Spleen (tissue), 11 donors: ENCODE measurements at regions not wholly inside any gene's neighbourhood (a gene's known extent, or its start where the extent isn't known, plus 50 kb on each side); places are given as distances from the start of the nearest gene placed in this dataset.
A peak's percentile ranks its signal among the peaks of the same experiment; 100 is the strongest.

Source experiments
- DNase-seq: peaks from one replicate; pipeline ENCODE4 v3.0.0-alpha.2; 2020
- H3K27ac ChIP-seq, 8 donors: fragments of 200-600 bp; sonication (generic) in 7 of 8; 1 replicate in 4 of 8; 2 replicates in 4 of 8; pipeline versions ENCODE4 v1.5.0 to v1.8.0; 2016 to 2021; ENCODE audit warnings: inconsistent platforms in 4 of 8, mild to moderate bottlenecking in 4 of 8, moderate library complexity in 1 of 8
- H3K27me3 ChIP-seq, 7 donors: fragments of 200-600 bp; sonication (generic) in 6 of 7; replicated peaks in 1 of 7; 1 replicate in 4 of 7; 2 replicates in 3 of 7; pipeline versions ENCODE4 v1.5.0 to v1.8.0; 2016 to 2021; ENCODE audit warnings: inconsistent platforms in 3 of 7, mild to moderate bottlenecking in 1 of 7
- H3K36me3 ChIP-seq, 6 donors: fragments of 200-600 bp; sonication (generic) in 5 of 6; 1 replicate in 4 of 6; 2 replicates in 2 of 6; pipeline versions ENCODE4 v1.5.0 to v1.8.0; 2016 to 2021; ENCODE audit warnings: inconsistent platforms in 2 of 6
- H3K4me1 ChIP-seq, 6 donors: fragments of 200-600 bp; sonication (generic) in 5 of 6; 1 replicate in 3 of 6; 2 replicates in 3 of 6; pipeline versions ENCODE4 v1.5.0 to v1.8.0; 2016 to 2021; ENCODE audit warnings: inconsistent platforms in 3 of 6
- H3K4me3 ChIP-seq, 8 donors: fragments of 200-600 bp; sonication (generic) in 7 of 8; 1 replicate in 4 of 8; 2 replicates in 4 of 8; pipeline versions ENCODE4 v1.5.0 to v1.8.0; 2016 to 2021; ENCODE audit warnings: inconsistent platforms in 4 of 8, mild to moderate bottlenecking in 4 of 8, moderate library complexity in 2 of 8
- H3K9me3 ChIP-seq, 8 donors: fragments of 200-600 bp; sonication (generic) in 7 of 8; 1 replicate in 4 of 8; 2 replicates in 4 of 8; pipeline versions ENCODE4 v1.5.0 to v1.8.0; 2016 to 2021; ENCODE audit warnings: inconsistent platforms in 4 of 8
- CTCF ChIP-seq, 11 experiments: fragments of 200-600 bp in 7 of 11; fragments of 450-650 bp in 4 of 11; sonication (generic) in 4 of 11; IDR thresholded peaks in 8 of 11; conservative IDR thresholded peaks in 3 of 11; 1 replicate in 7 of 11; 2 replicates in 4 of 11; pipeline versions ENCODE4 v1.4.0 to v1.8.0; 2016 to 2021; ENCODE audit warnings: antibody characterized with exemption in 11 of 11, inconsistent platforms in 4 of 11, mild to moderate bottlenecking in 1 of 11
- POLR2A ChIP-seq, 3 donors: fragments of 450-650 bp; IDR thresholded peaks; one replicate each; pipeline ENCODE4 v1.5.1; 2017; ENCODE audit warnings: antibody characterized with exemption in 3 of 3, mild to moderate bottlenecking in 1 of 3
- POLR2AphosphoS5 ChIP-seq, 3 donors: sonication (generic); formaldehyde crosslinking; IDR thresholded peaks; one replicate each; pipeline ENCODE4 v1.5.1; 2017; ENCODE audit warnings: antibody characterized with exemption in 3 of 3
- WGBS, 5 donors: extraction: QIAGEN DNeasy Blood & Tissue Kit in 3 of 5; methylation state at CpG; one replicate each; pipeline versions ENCODE4 v1.1.5 to v1.1.7; 2013 to 2018; 5-methylcytosine and 5-hydroxymethylcytosine counted together
- intact Hi-C: fragments of 100-400 bp; cut with DNase I; formaldehyde crosslinking; loops from one replicate; pipeline ENCODE4 v1.15.0; 2023; ENCODE audit warnings: low total_unique reads
- donor health status: healthy with polysubstance abuse.
- donor health status: DM: no; HTN: no; CAD: no; lungs with moderate emphysema.
- donor health status: DM: no; HTN: no; CAD: no.
- donor health status: Bipolar disorder and iron deficiency.
- donor health status: healthy.
- donor health status: DM: no; HTN: no; CAD: no.
- donor health status: DM: yes; HTN: yes; CAD: no.

- Histone ChIP-seq H3K4me3 (no peak overlapping the region), H3K36me3 (no peaks in the 10 kb centered on the region), H3K27me3 (no peaks in the 10 kb centered on the region), H3K9me3 (no peaks in the 10 kb centered on the region), H3K4me1 (no peaks in the 10 kb centered on the region), H3K27ac (peak overlapping the region in 5 of 8 donors; percentile 37 to 64 (median 55))
- intact Hi-C loops = no loop called here
- TF ChIP-seq CTCF (IDR thresholded peaks at IDR 0.05 in 8 of 11, conservative IDR thresholded peaks at IDR 0.05 in 3 of 11) (peak in 2 of 11 experiments; percentile 16 to 35), POLR2A (IDR thresholded peaks at IDR 0.05) (no peak), POLR2AphosphoS5 (IDR thresholded peaks at IDR 0.05) (peak in 1 of 3 donors; percentile 83)
- DNase-seq = no peak
- 76 to 84% (median 81%) methylated on average over 6 of the region's 6 CpGs for WGBS, 5 donors
Observed at GRCh38 chr13:33433316-33433715, 147.8 kb upstream of the STARD13 start.

- Histone ChIP-seq H3K4me3 (no peak overlapping the region), H3K27me3 (no peaks in the 10 kb centered on the region), H3K4me1 (no peaks in the 10 kb centered on the region), H3K9me3 (no peaks in the 10 kb centered on the region), H3K36me3 (no peaks in the 10 kb centered on the region), H3K27ac (no peak overlapping the region)
- intact Hi-C loops = no loop called here
- 52 to 85% (median 73%) methylated on average over 2 of the region's 2 CpGs for WGBS, 5 donors
- no peak for DNase-seq
- TF ChIP-seq POLR2AphosphoS5 (IDR thresholded peaks at IDR 0.05) = no peak
- no peak for TF ChIP-seq POLR2A (IDR thresholded peaks at IDR 0.05)
- TF ChIP-seq CTCF (IDR thresholded peaks at IDR 0.05 in 8 of 11, conservative IDR thresholded peaks at IDR 0.05 in 3 of 11) = no peak
Observed at GRCh38 chr13:33434676-33435075, 149.1 kb upstream of the STARD13 start.

GRCh38 chr13:33435207-33435606, 149.7 kb upstream of the STARD13 start:
- no peak for TF ChIP-seq POLR2A (IDR thresholded peaks at IDR 0.05)
- no peak for TF ChIP-seq POLR2AphosphoS5 (IDR thresholded peaks at IDR 0.05)
- no peak for TF ChIP-seq CTCF (IDR thresholded peaks at IDR 0.05 in 8 of 11, conservative IDR thresholded peaks at IDR 0.05 in 3 of 11)
- H3K36me3 ChIP-seq = no peaks in the 10 kb centered on the region
- no peak overlapping the region for H3K4me3 ChIP-seq
- no peak overlapping the region for H3K27ac ChIP-seq
- DNase-seq = no peak
- H3K9me3 ChIP-seq = no peaks in the 10 kb centered on the region
- intact Hi-C loops = no loop called here
- WGBS, 5 donors = 80 to 94% (median 89%) methylated on average over 2 of the region's 2 CpGs
- H3K27me3 ChIP-seq = no peaks in the 10 kb centered on the region
- H3K4me1 ChIP-seq = no peaks in the 10 kb centered on the region

GRCh38 chr13:33438918-33439317, 153.4 kb upstream of the STARD13 start:
- intact Hi-C loops = no loop called here
- 86 to 99% (median 90%) methylated on average over 2 of the region's 2 CpGs for WGBS, 5 donors
- Histone ChIP-seq H3K4me3 (no peak overlapping the region), H3K36me3 (no peaks in the 10 kb centered on the region), H3K27ac (no peak overlapping the region), H3K27me3 (no peaks in the 10 kb centered on the region), H3K4me1 (no peaks in the 10 kb centered on the region), H3K9me3 (no peaks in the 10 kb centered on the region)
- no peak for DNase-seq
- TF ChIP-seq POLR2AphosphoS5 (IDR thresholded peaks at IDR 0.05) = no peak
- no peak for TF ChIP-seq POLR2A (IDR thresholded peaks at IDR 0.05)
- TF ChIP-seq CTCF (IDR thresholded peaks at IDR 0.05 in 8 of 11, conservative IDR thresholded peaks at IDR 0.05 in 3 of 11) = no peak
